A673 (cell line): ENCODE measurements at regions not wholly inside any gene's neighbourhood (a gene's known extent, or its start where the extent isn't known, plus 50 kb on each side); places are given as distances from the start of the nearest gene placed in this dataset.

Source experiments
- BruUV-seq: library from RNA; stranded (reverse); fragments of 400-500 nt; replicated peaks from 2 replicates; lab custom pipeline; 2021; lab: Mats Ljungman, UMichigan
- CTCF ChIA-PET: fragments of 300-600 bp; sonication (Branson Sonifier 250); formaldehyde crosslinking; loops from one replicate; lab custom pipeline; 2022; ENCODE audit warnings: antibody characterized with exemption; lab: Charles Lee
- POLR2A ChIA-PET: fragments of 300-600 bp; sonication (Branson Sonifier 250); formaldehyde crosslinking; loops from one replicate; lab custom pipeline; 2022; ENCODE audit warnings: antibody characterized with exemption; ENCODE audit not compliant: low non-redundant PET; lab: Charles Lee
- DNase-seq: peaks from one replicate; pipeline ENCODE4 v3.0.0-alpha.2; 2015; ENCODE audit warnings: low spot score
- H3K27ac ChIP-seq: fragments of 200-600 bp; sonication (generic); 2 replicates; pipeline ENCODE4 v1.5.1; 2016; ENCODE audit warnings: mixed run types, low read depth, mild to moderate bottlenecking, mixed read lengths, antibody characterized with exemption, low read length; ENCODE audit not compliant: poor library complexity, severe bottlenecking
- H3K27me3 ChIP-seq: fragments of 200-600 bp; sonication (generic); replicated peaks from 2 replicates; pipeline ENCODE4 v1.6.1; 2017; ENCODE audit warnings: mixed run types, low read depth, mild to moderate bottlenecking, mixed read lengths, antibody characterized with exemption, low read length; ENCODE audit not compliant: insufficient read depth, poor library complexity
- H3K36me3 ChIP-seq: fragments of 200-600 bp; sonication (generic); 2 replicates; pipeline ENCODE4 v1.6.1; 2016; ENCODE audit warnings: mixed run types, mild to moderate bottlenecking, mixed read lengths, antibody characterized with exemption, low read length; ENCODE audit not compliant: insufficient read depth, poor library complexity, severe bottlenecking
- H3K4me1 ChIP-seq: fragments of 200-600 bp; sonication (generic); 2 replicates; pipeline ENCODE4 v1.6.1; 2017; ENCODE audit warnings: mixed run types, mild to moderate bottlenecking, mixed read lengths, antibody characterized with exemption, low read length; ENCODE audit not compliant: insufficient read depth, poor library complexity, severe bottlenecking
- H3K4me3 ChIP-seq: fragments of 200-600 bp; sonication (generic); 2 replicates; pipeline ENCODE4 v1.5.1; 2016; ENCODE audit warnings: low read depth, mixed run types, mild to moderate bottlenecking, mixed read lengths, low read length; ENCODE audit not compliant: poor library complexity, severe bottlenecking
- H3K9me3 ChIP-seq: fragments of 200-600 bp; sonication (generic); 2 replicates; pipeline ENCODE4 v1.6.1; 2016; ENCODE audit warnings: mixed run types, low read depth, mild to moderate bottlenecking, mixed read lengths, antibody characterized with exemption, low read length; ENCODE audit not compliant: poor library complexity, severe bottlenecking
- CTCF ChIP-seq: fragments of 300-800, 200-600 bp; sonication (generic); conservative IDR thresholded peaks from 2 replicates; pipeline ENCODE4 v1.5.1; 2017; ENCODE audit warnings: low read depth, mild to moderate bottlenecking, antibody characterized with exemption, low read length, moderate library complexity, mixed read lengths
- EZH2 ChIP-seq: fragments of 200-600 bp; sonication (generic); IDR thresholded peaks from 2 replicates; pipeline ENCODE4 v1.6.1; 2017; ENCODE audit warnings: borderline replicate concordance, low read depth, mild to moderate bottlenecking, mixed read lengths, antibody characterized with exemption, low read length; ENCODE audit not compliant: poor library complexity, severe bottlenecking
- intact Hi-C: fragments of 100-400 bp; cut with micrococcal nuclease; formaldehyde crosslinking; loops from one replicate; pipeline ENCODE4 v1.10.0; 2022; ENCODE audit not compliant: unreplicated experiment

GRCh38 chr1:73744985-73745384 is 453.0 kb downstream of the LRRIQ3 start:
- TF ChIP-seq EZH2 = no peak
- TF ChIP-seq CTCF = no peak
- no peak overlapping the region for H3K4me3 ChIP-seq
- CTCF ChIA-PET = no interaction called here
- intact Hi-C loops = no loop called here
- no TSS peak for BruUV-seq
- no peaks in the 10 kb centered on the region for H3K9me3 ChIP-seq
- H3K36me3 ChIP-seq = no peaks in the 10 kb centered on the region
- POLR2A ChIA-PET = no interaction called here
- H3K27ac ChIP-seq = no peak overlapping the region
- peaks cover 5% of the 10 kb centered on the region for H3K4me1 ChIP-seq
- no peaks in the 10 kb centered on the region for H3K27me3 ChIP-seq
- DNase-seq = no peak

- Histone ChIP-seq H3K9me3 (no peaks in the 10 kb centered on the region), H3K4me3 (no peak overlapping the region), H3K27ac (no peak overlapping the region), H3K4me1 (no peaks in the 10 kb centered on the region), H3K27me3 (no peaks in the 10 kb centered on the region), H3K36me3 (no peaks in the 10 kb centered on the region)
- TF ChIP-seq EZH2 (no peak), CTCF (no peak)
- ChIA-PET POLR2A (no interaction called here), CTCF (no interaction called here)
- intact Hi-C loops = no loop called here
- DNase-seq = peak; percentile 3
- no TSS peak for BruUV-seq
These were observed 461.9 kb downstream of the LRRIQ3 start for GRCh38 chr1:73736125-73736524.

- POLR2A ChIA-PET = no interaction called here
- CTCF ChIA-PET = no interaction called here
- BruUV-seq = no TSS peak
- TF ChIP-seq EZH2 (no peak), CTCF (no peak)
- intact Hi-C loops = no loop called here
- H3K27me3 ChIP-seq = no peaks in the 10 kb centered on the region
- H3K27ac ChIP-seq = no peak overlapping the region
- H3K4me3 ChIP-seq = no peak overlapping the region
- no peak for DNase-seq
- no peaks in the 10 kb centered on the region for H3K9me3 ChIP-seq
- no peaks in the 10 kb centered on the region for H3K4me1 ChIP-seq
- H3K36me3 ChIP-seq = no peaks in the 10 kb centered on the region
These were observed 470.9 kb downstream of the LRRIQ3 start for GRCh38 chr1:73727036-73727435.
